HG02588 (cell line): ENCODE measurements at regions not wholly inside any gene's neighbourhood (a gene's known extent, or its start where the extent isn't known, plus 50 kb on each side); places are given as distances from the start of the nearest gene placed in this dataset.
"Not testable (repeated sequence)": the region's sequence is repeated elsewhere in the genome, so short reads cannot be mapped to it uniquely, and the experiment has no call there.

ENCODE experiments used
- ATAC-seq: cut with Tn5 transposase; IDR thresholded peaks from one replicate; pipeline ENCODE4 v1.9.1; 2021; ENCODE audit warnings: mild to moderate bottlenecking, moderate library complexity; ENCODE audit not compliant: unreplicated experiment

GRCh38 chr18:53821141-53821540 lies 403.3 kb downstream of the MBD2 start:
- not testable (repeated sequence) for ATAC-seq

- ATAC-seq = no peak
These were observed 404.8 kb downstream of the MBD2 start for GRCh38 chr18:53819671-53820070.

GRCh38 chr18:53819174-53819573 lies 405.3 kb downstream of the MBD2 start:
- no peak for ATAC-seq

- no peak for ATAC-seq
These were observed 406.2 kb downstream of the MBD2 start for GRCh38 chr18:53817976-53818950.

GRCh38 chr18:53800171-53800570 lies 424.3 kb downstream of the MBD2 start:
- no peak for ATAC-seq

GRCh38 chr18:53799134-53799533 lies 425.3 kb downstream of the MBD2 start:
- ATAC-seq = no peak

GRCh38 chr18:53798516-53798915 lies 426.0 kb downstream of the MBD2 start:
- no peak for ATAC-seq

GRCh38 chr18:53797998-53798495 lies 426.4 kb downstream of the MBD2 start:
- ATAC-seq = no peak

- peak; percentile 82 for ATAC-seq
These were observed 428.3 kb downstream of the MBD2 start for GRCh38 chr18:53796040-53796729.

- ATAC-seq = no peak
These were observed 428.9 kb downstream of the MBD2 start for GRCh38 chr18:53795610-53796009.

GRCh38 chr18:53795061-53795460 lies 429.4 kb downstream of the MBD2 start:
- ATAC-seq = no peak

GRCh38 chr18:53792762-53793161 lies 431.7 kb downstream of the MBD2 start:
- ATAC-seq = no peak

GRCh38 chr18:53790786-53791185 lies 433.7 kb downstream of the MBD2 start:
- no peak for ATAC-seq

GRCh38 chr18:53789376-53790247 lies 434.9 kb downstream of the MBD2 start:
- ATAC-seq = no peak

GRCh38 chr18:53785811-53786210 lies 438.7 kb downstream of the MBD2 start:
- no peak for ATAC-seq

GRCh38 chr18:53784253-53784652 lies 440.2 kb downstream of the MBD2 start:
- ATAC-seq = no peak

GRCh38 chr18:53780666-53781065 lies 443.8 kb downstream of the MBD2 start:
- ATAC-seq = no peak

GRCh38 chr18:53772293-53772692 lies 452.2 kb downstream of the MBD2 start:
- ATAC-seq = no peak

- ATAC-seq = no peak
These were observed 452.8 kb downstream of the MBD2 start for GRCh38 chr18:53771664-53772063.

- no peak for ATAC-seq
These were observed 459.3 kb downstream of the MBD2 start for GRCh38 chr18:53765211-53765610.

GRCh38 chr18:53764086-53764485 lies 460.4 kb downstream of the MBD2 start:
- ATAC-seq = no peak
